ENCODE measurements at regions not wholly inside any gene's neighbourhood (a gene's known extent, or its start where the extent isn't known, plus 50 kb on each side); places are given as distances from the start of the nearest gene placed in this dataset.
"Not testable (repeated sequence)": the region's sequence is repeated elsewhere in the genome, so short reads cannot be mapped to it uniquely, and the experiment has no call there.

- Histone ChIP-seq H3K4me1 (ENCODE audit: insufficient read depth, insufficient read length) (no peaks in the 10 kb centered on the region), H3K9me3 (ENCODE audit: insufficient read depth, low read length) (peaks cover 50% of the 10 kb centered on the region), H3K4me3 (ENCODE audit: insufficient read length, low read depth) (no peak overlapping the region), H3K9ac (ENCODE audit: insufficient read length, low read depth) (no peak overlapping the region), H3K36me3 (ENCODE audit: insufficient read depth, insufficient read length, low read length) (no peaks in the 10 kb centered on the region), H3K27me3 (ENCODE audit: insufficient read depth, insufficient read length) (no peaks in the 10 kb centered on the region)
- TF ChIP-seq YY1 (IDR thresholded peaks at IDR 0.05; ENCODE audit: insufficient read depth, insufficient read length) = no peak
- no peak for DNase-seq (ENCODE audit: low read depth, low spot score)
Observed at GRCh38 chr12:34406228-34406995, 384.1 kb downstream of the ALG10 start.

GRCh38 chr12:34406996-34407300 is 384.7 kb downstream of the ALG10 start:
- no peaks in the 10 kb centered on the region for H3K36me3 ChIP-seq (ENCODE audit: insufficient read depth, insufficient read length, low read length)
- peaks cover 56% of the 10 kb centered on the region for H3K9me3 ChIP-seq (ENCODE audit: insufficient read depth, low read length)
- TF ChIP-seq ZNF274 (IDR thresholded peaks at IDR 0.05; ENCODE audit: low read depth, low read length) (no peak), YY1 (IDR thresholded peaks at IDR 0.05; ENCODE audit: insufficient read depth, insufficient read length) (no peak), SUZ12 (IDR thresholded peaks at IDR 0.05; ENCODE audit: extremely low read depth, insufficient read depth, insufficient read length) (no peak)
- no peaks in the 10 kb centered on the region for H3K27me3 ChIP-seq (ENCODE audit: insufficient read depth, insufficient read length)
- no peaks in the 10 kb centered on the region for H3K4me1 ChIP-seq (ENCODE audit: insufficient read depth, insufficient read length)
- no peak for DNase-seq (ENCODE audit: low read depth, low spot score)
- no peak overlapping the region for H3K9ac ChIP-seq (ENCODE audit: insufficient read length, low read depth)
- H3K4me3 ChIP-seq (ENCODE audit: insufficient read length, low read depth) = no peak overlapping the region

- no peak overlapping the region for H3K9ac ChIP-seq (ENCODE audit: insufficient read length, low read depth)
- no peaks in the 10 kb centered on the region for H3K4me1 ChIP-seq (ENCODE audit: insufficient read depth, insufficient read length)
- H3K36me3 ChIP-seq (ENCODE audit: insufficient read depth, insufficient read length, low read length) = no peaks in the 10 kb centered on the region
- DNase-seq (ENCODE audit: low read depth, low spot score) = no peak
- TF ChIP-seq ZNF274 (IDR thresholded peaks at IDR 0.05; ENCODE audit: low read depth, low read length) (no peak), YY1 (IDR thresholded peaks at IDR 0.05; ENCODE audit: insufficient read depth, insufficient read length) (no peak), SUZ12 (IDR thresholded peaks at IDR 0.05; ENCODE audit: extremely low read depth, insufficient read depth, insufficient read length) (no peak)
- H3K27me3 ChIP-seq (ENCODE audit: insufficient read depth, insufficient read length) = no peaks in the 10 kb centered on the region
- no peak overlapping the region for H3K4me3 ChIP-seq (ENCODE audit: insufficient read length, low read depth)
- peaks cover 64% of the 10 kb centered on the region for H3K9me3 ChIP-seq (ENCODE audit: insufficient read depth, low read length)
Observed at GRCh38 chr12:34407813-34408212, 385.5 kb downstream of the ALG10 start.

GRCh38 chr12:34431509-34431908 is 409.2 kb downstream of the ALG10 start:
- not testable (repeated sequence) for H3K4me3 ChIP-seq (ENCODE audit: insufficient read length, low read depth); DNase-seq (ENCODE audit: low read depth, low spot score); H3K9ac ChIP-seq (ENCODE audit: insufficient read length, low read depth); H3K4me1 ChIP-seq (ENCODE audit: insufficient read depth, insufficient read length); H3K27me3 ChIP-seq (ENCODE audit: insufficient read depth, insufficient read length); H3K36me3 ChIP-seq (ENCODE audit: insufficient read depth, insufficient read length, low read length)
- peaks cover 40% of the 10 kb centered on the region for H3K9me3 ChIP-seq (ENCODE audit: insufficient read depth, low read length)
